ENCODE measurements at regions not wholly inside any gene's neighbourhood (a gene's known extent, or its start where the extent isn't known, plus 50 kb on each side); places are given as distances from the start of the nearest gene placed in this dataset.
"Not testable (repeated sequence)": the region's sequence is repeated elsewhere in the genome, so short reads cannot be mapped to it uniquely, and the experiment has no call there.

GRCh38 chr16:33709856-33710695 is 250.7 kb downstream of the TP53TG3F start:
- intact Hi-C loops (cut with DNase I): not testable (repeated sequence)
- DNase-seq (ENCODE audit: low spot score): peak; percentile 70

DNA sequence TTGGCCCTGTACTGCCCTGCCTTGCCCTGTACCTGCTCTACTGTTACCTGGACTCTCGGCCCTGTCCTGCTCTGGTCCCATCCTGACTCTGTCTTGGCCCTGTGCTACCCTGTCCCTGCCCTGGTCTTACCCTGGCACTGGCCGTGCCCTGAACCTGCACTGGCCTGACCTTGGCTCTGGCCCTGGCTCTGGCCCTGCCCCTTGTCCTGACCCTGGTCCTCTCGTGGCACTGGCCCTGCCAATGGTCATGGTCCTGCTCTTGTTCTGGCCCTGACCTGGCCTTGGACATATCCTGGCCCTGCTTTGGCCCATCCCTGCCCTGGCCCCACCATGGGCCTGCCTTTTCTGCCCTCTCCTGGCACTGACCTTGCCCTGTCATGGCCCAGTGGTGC is 251.3 kb downstream of the TP53TG3F start:
- intact Hi-C loops (cut with DNase I): not testable (repeated sequence)
- peak; percentile 71 for DNase-seq (ENCODE audit: low spot score)

DNA sequence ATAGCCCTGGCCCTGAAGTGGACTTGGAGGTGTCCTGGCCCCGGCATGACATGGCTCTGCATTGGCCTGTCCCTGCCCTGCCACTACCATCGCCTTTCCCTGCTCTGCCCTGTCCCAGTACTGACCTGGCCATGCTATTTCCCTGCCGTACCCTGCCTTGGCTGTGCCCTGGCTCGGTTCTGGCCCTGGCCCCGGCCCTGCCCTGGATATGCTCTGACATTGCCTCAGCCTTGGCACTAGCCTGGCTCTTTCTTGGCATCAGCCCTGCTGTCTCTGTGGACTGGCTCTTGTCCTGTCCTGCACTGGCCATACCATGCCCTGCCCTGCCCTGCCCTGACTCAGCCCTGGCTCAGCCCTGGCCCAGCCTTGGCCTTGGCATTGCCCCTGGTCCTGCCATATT is 252.2 kb downstream of the TP53TG3F start:
- intact Hi-C loops (cut with DNase I): not testable (repeated sequence)
- DNase-seq (ENCODE audit: low spot score): peak; percentile 67

DNA sequence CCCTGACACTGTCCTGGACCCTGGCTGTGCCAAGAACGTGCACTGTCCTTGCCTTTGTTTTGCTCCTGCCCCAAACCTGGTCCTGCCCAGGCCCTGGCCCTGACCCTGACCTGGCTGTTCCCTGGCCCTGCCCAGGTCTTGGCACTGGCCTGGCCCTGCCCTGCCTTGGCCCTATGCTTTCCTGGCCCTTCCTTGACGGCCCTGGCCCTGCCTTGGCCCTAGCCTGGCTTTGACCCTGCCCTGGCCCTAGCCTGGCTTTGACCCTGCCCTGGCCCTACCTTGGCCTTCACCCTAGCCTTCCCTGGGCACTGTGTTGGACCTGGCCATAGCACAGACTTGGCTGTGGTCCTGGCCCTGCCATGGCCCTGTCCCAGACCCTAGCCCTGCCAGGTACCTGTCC is 252.9 kb downstream of the TP53TG3F start:
- intact Hi-C loops (cut with DNase I): not testable (repeated sequence)
- peak; percentile 53 for DNase-seq (ENCODE audit: low spot score)

DNA sequence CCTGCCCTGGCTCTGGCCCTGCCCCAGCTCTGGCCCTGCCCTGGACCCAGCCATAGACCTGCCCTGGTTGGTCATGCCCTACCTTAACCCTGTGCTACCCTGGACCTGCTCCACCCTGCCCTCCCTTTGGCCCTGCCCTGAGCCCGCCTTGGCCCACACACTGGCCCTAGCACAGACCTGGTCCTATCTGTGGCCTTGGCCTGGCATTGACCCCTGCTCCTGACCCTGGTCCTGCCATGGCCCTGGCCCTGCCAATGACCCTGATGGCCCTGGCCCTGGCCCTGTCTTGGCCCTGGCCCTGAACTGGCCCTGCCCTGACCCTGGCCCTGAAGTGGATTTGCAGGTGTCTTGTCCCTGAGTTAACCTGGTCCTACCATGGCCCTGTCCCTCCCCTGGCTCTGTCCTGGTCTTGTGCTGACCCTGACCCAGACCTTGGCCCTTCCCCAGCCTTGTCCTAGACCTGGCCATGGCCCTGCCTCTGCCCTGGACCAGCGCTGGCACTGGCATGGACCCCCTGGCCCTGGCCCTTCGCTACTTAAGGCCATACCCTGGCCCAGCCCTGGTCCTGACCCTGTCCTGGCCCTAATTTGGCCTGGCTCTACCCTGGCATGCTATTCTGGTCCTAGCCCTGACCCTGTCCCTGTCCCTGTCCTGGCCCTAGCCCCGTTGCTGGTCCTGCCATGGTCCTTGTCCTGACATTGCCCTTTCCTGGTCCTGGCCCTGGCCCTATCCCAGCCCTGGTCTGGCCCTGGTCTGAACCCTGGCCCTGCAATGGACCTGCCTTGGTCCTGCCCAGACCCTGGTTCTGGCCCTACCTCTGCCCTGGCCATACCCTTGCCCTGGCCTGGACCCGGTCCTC is 253.7 kb downstream of the TP53TG3F start:
- DNase-seq (ENCODE audit: low spot score): peak; percentile 53

DNA sequence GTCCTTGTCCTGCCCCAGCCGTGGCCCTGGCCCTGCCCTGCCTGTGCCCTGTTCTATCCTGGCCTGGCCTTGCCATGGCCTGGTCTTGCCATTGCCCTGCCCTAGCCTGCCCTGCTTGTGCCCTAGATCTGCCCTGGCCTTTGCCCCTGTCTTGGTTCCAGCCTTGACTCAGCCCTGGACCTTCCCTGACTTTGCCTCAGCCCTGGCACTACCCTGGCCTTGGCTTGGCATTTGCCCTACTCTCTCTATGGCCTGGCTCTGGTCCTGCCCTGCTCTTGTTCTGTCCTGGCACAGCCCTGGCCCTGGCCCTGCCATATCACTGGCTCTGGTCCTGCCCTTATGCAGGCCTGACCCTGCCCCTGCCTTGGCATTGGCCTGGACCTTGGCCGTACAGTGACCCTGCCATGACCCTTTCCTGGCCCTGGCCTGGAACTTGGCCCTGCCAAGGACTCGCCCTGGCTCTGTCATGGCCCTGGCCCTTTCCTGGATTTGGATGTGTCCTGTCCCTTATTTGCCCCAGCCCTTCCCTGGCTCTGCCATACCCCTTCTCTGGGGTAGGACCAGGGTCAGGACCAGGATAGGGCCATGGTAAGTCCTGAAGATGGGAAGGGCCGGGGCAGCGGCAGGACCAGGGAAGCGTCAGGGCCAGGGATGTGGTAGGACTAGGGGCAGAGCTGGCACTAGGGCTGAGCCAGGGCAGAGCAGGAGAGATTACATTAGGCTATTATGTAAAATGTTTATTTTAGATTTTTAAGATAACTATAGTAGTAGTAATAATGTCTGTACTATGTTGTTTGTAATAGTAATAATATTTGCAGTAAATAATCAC is 254.5 kb downstream of the TP53TG3F start:
- peak; percentile 49 for DNase-seq (ENCODE audit: low spot score)
- intact Hi-C loops (cut with DNase I): not testable (repeated sequence)

More for the DNA sequence above, 253.7 kb downstream of the TP53TG3F start:
- intact Hi-C loops (cut with DNase I): not testable (repeated sequence)

DNA sequence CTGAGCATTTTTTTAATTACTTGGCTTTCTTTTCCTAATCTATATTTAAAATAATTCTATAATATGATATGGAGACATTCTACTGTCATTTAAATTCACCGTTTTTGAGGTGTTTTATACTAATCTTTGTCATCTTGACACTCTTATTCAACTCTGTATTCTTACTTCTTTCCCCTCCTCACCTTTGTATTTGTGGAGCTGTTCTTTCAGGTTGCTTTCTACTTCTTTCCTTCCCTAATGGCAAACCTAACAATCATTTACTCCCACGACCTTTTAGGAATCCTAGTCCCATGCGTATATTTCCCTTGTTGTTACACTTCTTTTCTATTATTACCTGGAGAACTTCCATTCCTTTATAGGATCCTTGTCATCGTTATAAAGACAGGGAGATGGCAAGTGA is 271.8 kb downstream of the TP53TG3F start:
- DNase-seq (ENCODE audit: low spot score); intact Hi-C loops (cut with DNase I): not testable (repeated sequence)

- intact Hi-C loops (cut with DNase I); DNase-seq (ENCODE audit: low spot score): not testable (repeated sequence)
These were observed 275.2 kb downstream of the TP53TG3F start for GRCh38 chr16:33734650-33735049.

DNA sequence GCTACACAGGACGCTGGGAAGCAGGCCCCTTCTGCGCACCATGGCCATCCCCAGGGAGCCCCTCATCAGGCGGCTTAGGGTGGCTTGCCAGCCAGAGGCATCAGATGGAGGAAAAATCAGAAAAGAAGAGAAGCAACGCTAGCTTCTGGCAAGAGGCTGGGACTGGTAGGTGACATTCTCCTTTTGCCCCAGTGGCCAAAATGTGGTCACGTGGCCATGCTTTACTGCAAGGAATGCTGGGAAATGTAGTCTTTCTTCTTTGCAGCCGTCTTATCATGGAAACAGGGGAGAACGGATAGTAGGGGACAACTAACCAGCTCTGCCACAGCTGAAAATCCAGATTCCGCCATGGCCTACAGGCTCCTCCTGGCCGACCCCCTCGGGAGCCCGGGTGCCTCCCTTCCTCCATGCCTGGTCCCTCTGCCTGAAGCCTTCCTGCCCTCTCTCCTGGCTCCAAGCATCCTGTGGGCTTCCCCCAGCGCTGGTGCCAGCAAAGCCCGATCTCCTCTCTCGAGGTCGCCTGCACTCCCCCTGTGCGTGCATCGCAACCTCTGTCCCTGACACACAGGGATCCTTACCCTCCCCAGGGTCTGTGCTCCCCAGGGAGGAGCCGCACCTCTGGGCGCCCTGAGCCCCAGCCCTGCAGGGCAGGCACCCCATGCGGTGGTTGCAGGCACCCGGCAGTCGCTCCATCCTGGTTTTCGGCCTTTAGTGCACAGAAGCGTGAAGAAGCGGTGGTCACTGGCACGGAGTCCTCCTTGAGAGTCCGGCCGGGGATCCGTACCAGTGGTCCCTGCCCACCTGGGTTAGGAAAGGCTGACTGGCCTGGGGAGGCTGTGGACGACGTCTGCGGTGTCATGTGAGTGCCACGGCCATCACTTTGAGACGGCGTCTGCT is 307.7 kb downstream of the TP53TG3F start:
- intact Hi-C loops (cut with DNase I): not testable (repeated sequence)
- peak; percentile 4 for DNase-seq (ENCODE audit: low spot score)

DNA sequence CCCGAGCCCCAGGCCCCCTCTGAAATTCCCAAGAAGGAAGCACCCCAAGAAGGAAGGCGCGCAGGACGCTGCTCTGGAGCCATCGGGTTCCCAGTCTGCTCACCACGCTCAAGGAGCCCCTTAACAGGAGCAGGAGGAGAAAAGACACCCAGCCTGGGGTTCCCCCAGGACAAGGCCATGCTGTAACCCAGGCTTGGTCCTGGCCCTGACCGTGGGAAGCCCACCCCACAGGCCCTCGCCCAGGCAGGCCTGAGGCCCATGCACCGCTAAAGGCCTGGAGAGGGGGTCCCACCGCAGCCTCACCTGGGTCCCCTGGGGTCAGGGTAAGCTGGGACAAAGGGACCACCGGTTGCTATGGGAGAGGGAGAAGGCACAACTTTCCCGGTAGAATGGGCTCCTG is 309.3 kb downstream of the TP53TG3F start:
- DNase-seq (ENCODE audit: low spot score): peak; percentile 7
- intact Hi-C loops (cut with DNase I): not testable (repeated sequence)

GRCh38 chr16:33769180-33769846 is 309.9 kb downstream of the TP53TG3F start:
- peak; percentile 62 for DNase-seq (ENCODE audit: low spot score)
- intact Hi-C loops (cut with DNase I): not testable (repeated sequence)

GRCh38 chr16:33770478-33770877 is 311.1 kb downstream of the TP53TG3F start:
- intact Hi-C loops (cut with DNase I); DNase-seq (ENCODE audit: low spot score): not testable (repeated sequence)

GRCh38 chr16:33771211-33771610 is 311.8 kb downstream of the TP53TG3F start:
- intact Hi-C loops (cut with DNase I): not testable (repeated sequence)
- DNase-seq (ENCODE audit: low spot score): peak; percentile 22

DNA sequence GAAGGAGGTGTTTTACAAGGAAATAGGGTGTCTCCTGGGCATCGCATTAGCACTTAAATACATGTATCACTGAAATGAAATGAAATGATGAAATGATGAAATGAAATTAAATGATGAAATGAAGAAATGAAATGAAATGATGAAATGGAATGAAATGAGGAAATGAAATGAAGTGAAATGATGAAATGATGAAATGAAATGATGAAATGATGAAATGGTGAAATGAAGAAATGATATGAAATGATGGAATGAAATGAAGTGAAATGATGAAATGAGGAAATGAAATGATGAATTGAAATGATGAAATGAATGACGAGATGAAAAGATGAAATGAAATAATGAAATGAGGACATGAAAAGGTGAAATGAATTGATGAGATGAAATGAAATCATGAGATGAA is 314.6 kb downstream of the TP53TG3F start:
- intact Hi-C loops (cut with DNase I): not testable (repeated sequence)

DNA sequence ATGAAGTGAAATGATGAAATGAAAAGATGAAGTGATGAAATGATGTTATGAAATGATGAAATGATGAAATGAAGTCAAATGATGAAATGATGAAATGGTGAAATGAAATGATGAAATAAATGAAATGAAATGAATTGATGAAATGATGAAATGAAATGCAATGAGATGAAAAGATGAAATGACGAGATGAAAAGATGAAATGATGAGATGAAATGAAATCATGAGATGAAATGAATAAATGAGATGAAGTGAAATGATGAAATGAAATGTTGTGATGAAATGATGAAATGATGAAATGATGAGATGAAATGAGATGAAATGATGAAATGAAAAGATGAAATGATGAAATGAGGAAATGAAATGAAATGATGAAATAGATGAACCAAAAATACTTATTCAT is 315.3 kb downstream of the TP53TG3F start:
- DNase-seq (ENCODE audit: low spot score); intact Hi-C loops (cut with DNase I): not testable (repeated sequence)

More for the DNA sequence above, 314.6 kb downstream of the TP53TG3F start:
- DNase-seq (ENCODE audit: low spot score): not testable (repeated sequence)

DNA sequence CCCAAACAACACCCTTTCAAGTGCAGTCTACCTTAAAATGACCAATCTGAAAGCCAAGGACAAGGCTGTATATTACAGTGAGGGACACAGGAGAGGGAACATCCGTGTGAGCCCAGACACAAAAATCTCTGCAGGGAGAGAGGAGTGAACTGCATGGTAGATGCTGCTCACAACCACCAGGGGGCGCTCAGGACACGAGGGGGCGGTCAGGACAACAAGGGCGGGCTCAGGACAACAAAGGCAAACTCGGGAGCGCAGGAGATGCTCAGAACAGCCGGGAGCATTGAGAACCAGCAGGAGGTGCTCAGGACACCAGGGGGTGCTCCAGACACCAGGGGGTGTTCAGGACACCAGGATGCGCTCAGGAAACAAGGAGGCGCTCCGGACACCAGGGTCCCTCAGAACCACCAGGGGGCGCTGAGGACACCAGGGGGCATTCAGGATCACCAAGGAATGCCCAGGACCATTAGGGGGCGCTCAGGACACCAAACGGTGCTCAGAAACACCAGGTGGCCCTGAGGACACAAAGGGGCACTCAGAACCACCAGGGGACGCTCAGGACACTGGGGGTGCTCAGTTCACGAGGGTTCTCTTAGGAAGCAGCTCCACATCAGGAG is 357.0 kb downstream of the TP53TG3F start:
- intact Hi-C loops (cut with DNase I): not testable (repeated sequence)

DNA sequence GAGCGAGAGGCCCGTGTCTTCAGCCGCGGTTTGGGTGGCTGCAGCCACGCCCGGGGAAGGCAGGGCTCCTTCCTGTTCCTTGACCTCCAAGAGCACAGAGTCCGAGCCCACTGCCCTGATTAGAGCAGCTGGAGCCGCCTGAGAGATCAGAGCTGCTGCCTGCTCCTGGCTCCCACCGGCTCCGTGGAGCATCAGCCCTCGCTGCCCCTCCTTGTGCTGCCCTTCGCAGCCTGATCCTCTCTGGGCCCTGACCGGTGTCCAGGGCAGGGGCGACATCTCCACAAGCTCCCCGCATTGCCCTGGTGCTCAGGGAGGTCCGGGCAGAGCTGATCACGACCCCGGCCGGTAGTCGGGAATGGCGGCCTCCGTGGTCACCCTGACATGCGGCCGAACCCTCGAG is 365.3 kb downstream of the TP53TG3F start:
- DNase-seq (ENCODE audit: low spot score); intact Hi-C loops (cut with DNase I): not testable (repeated sequence)

More for the DNA sequence above, 357.0 kb downstream of the TP53TG3F start:
- DNase-seq (ENCODE audit: low spot score): not testable (repeated sequence)

Data from cardiac septum (tissue), 1 donor.